SKM-1 (cell line): ENCODE measurements at regions not wholly inside any gene's neighbourhood (a gene's known extent, or its start where the extent isn't known, plus 50 kb on each side); places are given as distances from the start of the nearest gene placed in this dataset.
"Not testable (repeated sequence)": the region's sequence is repeated elsewhere in the genome, so short reads cannot be mapped to it uniquely, and the experiment has no call there.

Source experiments
- DNase-seq: peaks from one replicate; lab custom pipeline; 2025; ENCODE audit not compliant: unreplicated experiment; lab: John Stamatoyannopoulos, UW

DNA sequence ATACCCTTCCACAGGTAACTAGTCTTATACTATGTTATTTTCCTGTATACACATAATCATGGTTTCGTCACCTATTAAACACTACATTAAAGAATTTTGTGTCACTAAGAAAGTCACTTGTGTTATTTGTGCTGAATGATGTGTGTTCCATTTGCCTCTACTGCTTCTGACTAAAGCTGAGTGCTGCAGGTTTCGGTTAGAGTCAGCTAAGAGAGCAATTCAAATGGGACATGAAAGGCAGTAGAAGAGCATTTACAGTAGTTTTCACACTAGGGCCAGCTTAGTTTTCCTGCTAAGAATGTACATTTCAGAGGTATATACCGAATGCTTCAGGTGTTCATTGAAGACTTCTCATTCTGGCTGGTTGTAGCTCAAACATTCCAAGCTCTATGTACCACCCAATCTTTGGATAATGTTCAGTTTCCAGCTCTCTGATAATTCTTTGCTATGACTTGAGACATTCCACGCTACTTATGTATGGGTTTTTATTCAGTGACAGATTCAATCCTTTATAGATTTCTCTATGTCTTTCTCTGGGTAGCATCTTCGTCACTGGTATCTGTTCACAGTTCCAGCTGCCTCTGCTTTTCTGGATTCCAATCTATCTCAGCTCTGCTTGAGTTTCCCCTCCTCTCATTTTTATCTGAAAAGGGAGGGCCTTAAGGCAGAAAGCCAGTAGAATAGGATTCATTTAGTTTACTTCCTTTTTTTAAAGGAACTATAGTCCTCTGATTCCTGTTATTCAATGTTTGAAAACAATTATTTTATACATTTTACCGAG is 164.4 kb downstream of the CXXC4 start:
- DNase-seq, result no peak

DNA sequence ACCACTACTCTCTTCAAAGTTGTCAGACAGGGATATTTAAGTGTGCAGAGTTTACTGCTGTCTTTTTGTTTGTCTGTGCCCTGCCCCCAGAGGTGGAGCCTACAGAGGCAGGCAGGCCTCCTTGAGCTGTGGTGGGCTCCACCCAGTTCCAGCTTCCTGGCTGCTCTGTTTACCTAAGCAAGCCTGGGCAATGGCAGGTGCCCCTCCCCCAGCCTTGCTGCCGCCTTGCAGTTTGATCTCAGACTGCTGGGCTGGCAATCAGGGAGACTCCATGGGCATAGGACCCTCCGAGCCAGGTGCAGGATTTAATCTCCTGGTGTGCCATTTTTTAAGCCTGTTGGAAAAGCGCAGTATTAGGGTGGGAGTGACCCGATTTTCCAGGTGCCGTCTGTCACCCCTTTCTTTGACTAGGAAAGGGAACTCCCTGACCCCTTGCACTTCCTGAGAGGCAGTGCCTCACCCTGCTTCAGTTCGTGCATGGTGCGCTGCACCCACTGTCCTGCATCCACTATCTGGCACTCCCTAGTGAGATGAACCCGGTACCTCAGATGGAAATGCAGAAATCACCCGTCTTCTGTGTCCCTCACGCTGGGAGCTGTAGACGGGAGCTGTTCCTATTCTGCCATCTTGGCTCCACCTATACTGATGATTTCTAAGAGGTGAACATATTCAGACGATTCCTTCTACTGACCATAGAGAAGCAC is 167.6 kb downstream of the CXXC4 start:
- DNase-seq, result not testable (repeated sequence)

DNA sequence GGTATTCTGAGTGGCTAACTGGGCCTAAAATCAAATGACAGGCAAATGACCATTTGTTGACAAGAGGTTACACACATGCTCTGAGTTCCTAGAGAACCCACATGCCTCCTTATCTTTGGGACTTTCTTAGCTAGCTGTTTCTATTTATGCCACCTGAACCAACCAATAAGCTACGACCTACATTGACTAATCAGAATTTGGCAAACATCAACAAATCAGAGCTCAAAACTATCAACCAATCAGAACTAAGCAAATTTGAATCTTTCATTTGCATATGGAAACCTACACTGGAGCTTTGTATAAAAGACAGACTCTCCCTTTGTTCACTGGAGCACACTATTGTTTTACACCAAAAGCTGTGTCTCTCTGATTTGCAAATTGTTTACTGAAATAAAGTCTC is 192.0 kb downstream of the CXXC4 start:
- DNase-seq, result no peak

DNA sequence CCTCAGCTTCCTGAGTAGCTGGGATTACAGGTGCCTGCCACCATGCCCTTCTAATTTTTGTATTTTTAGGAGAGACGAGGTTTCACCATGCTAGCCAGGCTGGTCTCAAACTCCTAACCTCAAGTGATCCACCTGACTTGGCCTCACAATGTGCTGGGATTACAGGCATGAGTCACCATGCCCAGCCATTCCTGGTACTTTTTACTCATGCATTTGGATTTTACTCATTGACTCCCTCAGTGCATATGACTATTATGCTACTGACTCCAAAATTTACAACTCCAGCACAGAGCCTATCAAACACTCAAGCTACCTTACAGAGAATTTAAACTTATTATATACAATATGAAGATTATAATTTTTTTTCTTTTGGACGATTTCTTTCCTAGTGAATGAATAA is 199.9 kb downstream of the CXXC4 start:
- no peak for DNase-seq

DNA sequence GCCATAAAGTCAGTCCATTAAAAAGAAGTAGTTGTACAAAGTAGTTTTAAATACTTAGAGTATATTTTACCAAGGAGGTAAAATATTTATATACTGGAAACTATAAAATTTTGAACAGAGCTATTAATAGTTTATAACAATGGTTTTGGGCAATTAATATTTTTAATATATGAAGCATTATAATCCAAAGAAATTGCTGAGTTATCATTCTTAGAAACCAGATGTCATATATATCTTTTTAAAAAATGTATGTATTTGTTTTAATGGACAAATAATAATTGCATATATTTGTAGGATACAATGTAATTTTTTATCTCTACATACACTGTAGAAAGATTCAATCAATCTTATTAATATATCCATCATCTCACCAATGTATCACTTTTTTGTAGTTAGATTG is 207.8 kb downstream of the CXXC4 start:
- no peak for DNase-seq

DNA sequence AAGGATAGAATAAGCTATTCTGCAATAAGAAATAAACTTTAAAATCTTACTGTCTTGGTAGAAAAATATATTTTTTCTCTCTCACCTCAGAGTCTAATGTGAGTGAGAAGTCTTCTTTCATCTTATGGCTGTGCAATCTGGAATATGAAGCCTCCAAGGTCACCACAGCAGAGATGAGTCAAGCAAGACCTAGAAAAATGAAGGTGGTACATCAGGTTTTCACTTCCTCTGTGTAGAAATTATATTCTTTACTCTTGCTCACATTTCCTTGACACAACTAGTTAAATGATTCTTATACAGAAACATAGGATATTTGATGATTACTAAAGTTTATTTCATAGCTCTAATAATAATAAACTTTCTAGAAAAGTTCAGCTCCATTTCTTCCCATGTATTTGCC is 211.4 kb downstream of the CXXC4 start:
- no peak for DNase-seq

DNA sequence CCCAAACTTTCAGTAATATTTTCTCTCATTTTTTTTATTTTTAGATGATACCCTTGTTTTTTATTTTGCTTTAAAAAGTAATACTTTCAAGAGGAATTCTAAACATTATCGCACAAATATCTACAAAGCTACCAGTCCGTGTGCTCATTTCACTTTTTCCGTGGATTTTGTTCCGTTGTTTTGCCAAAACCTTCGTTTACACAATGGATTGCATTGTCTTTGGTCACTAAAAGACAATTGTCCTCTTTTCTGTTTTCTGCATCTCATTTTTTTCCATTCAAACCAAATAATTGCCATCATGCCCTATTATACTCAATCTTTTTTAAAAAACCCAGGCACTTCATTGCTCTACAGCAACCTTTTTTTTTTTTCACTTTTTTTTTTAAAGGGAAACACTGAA is 214.9 kb downstream of the CXXC4 start:
- DNase-seq, result no peak

DNA sequence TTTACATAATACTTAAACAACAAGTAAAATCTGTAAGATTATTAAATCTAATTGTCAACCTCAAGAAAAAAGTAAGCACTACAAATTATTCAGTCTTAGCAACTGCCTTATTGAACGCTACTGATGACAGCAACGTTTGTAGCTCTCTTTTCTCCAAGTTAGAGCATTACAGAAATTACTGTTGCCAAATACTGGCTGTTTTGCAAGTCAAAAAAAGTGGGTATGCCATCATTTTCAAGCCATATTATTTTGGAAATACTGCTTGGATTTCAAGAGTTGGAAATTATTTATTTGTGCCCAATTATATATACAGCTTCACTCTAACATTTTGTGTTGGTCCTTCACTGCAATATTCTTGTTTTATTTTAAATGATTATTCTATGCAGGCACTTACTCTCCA is 221.7 kb downstream of the CXXC4 start:
- DNase-seq, result no peak

DNA sequence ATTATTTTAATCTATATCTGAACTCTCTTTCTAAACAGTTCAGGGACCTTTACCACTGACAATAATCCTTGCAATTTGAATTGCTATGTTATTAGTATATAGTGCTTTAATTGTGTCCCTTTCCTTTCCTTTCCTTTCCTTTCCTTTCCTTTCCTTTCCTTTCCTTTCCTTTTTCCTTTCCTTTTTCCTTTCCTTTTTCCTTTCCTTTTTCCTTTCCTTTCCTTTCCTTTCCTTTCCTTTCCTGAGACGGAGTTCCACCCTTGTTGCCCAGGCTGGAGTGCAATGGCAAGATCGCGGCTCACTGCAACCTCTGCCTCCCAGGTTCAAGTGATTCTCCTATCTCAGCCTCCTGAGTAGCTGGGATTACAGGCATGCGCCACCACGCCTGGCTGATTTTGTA is 225.1 kb downstream of the CXXC4 start:
- not testable (repeated sequence) for DNase-seq

DNA sequence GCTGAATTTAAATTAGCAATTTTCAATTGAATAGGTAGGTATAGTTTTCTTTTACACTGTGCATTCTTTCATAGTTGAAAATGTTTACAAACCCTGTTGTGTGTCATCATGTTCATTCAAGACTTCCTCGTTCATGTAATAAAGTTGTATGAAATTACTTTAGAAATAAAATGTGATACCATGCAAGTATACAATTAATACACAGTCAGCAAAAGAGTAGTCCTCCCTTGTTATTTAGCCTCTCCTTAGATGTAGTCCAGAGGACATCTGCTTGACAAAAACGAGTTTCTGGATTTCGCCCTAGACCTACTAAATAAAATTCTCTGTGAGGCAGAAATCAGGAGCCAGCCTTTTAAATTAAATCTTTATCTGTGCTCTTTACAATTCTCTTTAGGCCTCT is 231.6 kb downstream of the CXXC4 start:
- no peak for DNase-seq

DNA sequence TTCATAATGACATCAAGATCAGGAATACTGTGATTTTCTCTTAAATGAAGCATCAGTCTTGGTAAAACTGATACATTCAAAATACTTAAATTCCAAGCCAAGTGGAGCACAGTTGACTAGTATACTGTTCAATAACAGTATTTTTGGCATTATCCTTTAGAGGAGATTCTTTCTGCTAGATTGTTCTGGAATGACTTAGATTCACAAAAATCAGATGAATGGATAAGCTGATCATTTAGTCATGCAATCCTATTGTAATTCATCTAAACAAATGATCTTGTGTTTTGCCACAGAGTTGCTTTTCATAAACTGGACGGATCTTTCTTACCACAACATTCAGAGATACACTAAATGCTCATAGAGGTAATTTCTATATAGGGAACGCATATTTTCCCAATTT is 232.0 kb downstream of the CXXC4 start:
- DNase-seq, result no peak

DNA sequence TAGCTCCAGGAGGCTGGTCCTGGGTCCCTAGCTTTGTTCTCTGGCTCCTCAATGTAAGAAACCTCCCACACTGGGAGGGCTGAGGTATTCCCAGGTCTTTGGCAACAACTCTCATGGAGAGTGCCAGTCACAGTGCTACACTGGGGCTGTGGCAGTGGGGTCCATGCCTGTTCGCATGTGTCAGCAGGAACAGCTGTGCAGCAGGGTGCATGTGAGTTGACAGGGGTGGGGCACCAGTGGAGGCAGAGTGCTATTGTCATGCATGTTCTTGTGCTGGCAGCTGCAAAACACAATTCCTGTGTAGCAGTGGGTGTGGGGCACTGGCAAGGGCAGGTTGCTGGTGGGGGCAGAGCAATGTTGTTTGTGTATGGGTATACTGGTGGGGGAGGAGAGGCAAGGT is 246.0 kb downstream of the CXXC4 start:
- DNase-seq, result no peak

DNA sequence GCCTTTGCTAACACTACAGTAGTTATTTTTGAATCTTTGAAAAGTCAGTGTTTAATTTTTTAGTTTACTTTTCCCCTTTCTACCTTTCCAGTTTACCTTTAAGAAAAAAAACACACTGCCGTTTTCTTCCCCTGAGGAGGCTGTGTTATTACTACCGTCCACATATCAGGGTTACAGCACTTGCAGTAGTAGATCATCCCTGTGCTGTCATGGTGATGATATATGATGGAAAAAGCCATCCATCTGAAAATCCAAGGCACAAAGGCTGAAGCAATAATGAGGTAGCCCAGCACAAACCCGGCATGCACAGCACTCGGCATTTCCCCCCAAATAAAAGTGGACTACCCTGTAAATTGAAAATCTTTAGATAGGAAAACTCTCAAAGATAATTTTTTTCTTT is 258.7 kb downstream of the CXXC4 start:
- DNase-seq, result no peak

DNA sequence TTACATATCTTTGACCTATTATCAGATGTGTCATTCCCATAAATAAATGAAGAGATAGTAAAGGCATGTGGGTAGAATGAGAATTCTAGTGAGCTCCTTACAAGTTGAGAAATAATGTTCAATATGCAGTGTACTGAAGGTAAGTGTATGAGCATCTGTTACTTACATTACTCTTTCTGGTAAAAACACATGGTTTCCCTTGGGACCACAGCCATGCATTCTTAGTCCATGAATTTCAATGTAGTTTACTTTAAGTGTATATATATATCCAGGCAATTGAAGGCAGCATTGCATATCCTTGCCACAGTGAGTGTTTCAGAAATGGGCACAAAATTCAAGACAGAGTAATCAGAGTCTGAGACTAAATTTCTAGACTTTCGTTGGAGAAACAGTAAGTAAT is 277.2 kb downstream of the CXXC4 start:
- no peak for DNase-seq

DNA sequence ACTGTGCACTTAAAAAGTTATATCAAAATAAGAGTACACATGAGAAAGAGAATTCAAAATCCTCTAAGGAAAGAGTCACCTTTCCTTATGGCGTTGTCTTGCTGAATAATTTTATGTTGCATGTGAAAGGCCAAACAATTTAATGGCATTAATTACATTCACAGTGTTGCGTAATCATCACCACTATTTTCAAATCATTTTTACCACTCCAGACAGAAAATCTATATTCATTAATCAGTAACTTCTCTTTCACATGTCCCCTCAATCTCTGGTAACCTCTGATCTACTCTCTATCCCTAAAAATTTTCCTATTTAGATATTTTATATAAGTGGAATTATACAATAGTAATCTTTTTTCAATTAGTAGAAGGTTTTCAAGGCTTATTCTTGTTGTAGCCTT is 283.0 kb downstream of the CXXC4 start:
- no peak for DNase-seq

DNA sequence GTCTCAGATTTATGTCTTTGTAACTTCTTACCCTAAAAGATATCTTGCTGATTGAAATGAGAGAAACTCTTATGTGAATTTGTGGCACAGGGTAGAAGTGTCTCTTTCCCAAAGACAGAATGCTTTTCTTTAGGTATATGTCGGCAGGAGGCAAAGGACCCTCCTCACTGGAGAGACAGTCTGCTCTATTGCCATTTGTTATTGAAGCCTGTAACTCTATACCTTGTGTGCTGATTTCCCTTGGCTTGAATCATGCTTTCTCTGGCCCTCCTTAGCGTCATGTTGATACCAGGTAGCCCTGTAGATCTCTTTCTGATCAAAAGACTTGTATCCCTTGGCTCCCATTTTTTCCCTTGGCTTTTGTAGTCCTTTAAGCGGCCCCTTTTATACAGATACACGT is 284.3 kb downstream of the CXXC4 start:
- DNase-seq, result no peak

DNA sequence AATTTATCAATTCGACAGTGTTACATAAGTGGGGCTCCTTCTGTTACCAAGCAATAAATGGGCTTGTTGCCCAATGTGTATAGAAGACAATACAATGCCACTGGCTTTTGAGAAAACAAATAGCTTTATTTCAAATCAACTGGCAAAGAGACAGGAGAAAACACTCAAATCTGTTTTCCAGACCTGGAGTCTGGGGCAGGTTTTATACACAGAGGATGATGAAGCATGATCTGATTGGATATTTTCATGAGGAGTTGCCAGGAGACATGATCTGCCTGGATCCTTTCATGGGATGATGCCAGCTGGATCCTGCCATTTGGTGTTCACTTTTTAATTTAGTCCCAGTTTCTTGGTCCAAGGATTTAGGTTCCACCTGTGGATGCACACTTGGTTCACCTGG is 287.9 kb downstream of the CXXC4 start:
- no peak for DNase-seq

DNA sequence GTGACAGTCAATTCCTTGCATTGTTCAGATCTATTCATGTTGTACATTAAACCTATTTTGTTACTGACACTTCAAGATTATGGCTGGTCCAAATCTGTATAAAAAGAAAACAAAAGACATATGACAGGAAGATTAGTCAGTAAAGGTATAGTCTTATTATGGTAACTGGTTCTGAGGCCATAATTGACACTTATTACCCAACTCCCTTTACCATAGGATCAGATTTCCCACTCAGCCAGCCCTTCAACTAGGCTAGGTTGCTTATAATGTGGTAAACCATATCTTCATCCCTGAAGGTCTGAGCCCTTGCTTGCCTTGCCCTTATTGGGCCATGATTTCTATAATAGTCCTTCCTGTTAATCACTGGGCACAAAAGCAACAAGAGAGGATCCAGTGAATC is 289.6 kb downstream of the CXXC4 start:
- DNase-seq, result no peak

DNA sequence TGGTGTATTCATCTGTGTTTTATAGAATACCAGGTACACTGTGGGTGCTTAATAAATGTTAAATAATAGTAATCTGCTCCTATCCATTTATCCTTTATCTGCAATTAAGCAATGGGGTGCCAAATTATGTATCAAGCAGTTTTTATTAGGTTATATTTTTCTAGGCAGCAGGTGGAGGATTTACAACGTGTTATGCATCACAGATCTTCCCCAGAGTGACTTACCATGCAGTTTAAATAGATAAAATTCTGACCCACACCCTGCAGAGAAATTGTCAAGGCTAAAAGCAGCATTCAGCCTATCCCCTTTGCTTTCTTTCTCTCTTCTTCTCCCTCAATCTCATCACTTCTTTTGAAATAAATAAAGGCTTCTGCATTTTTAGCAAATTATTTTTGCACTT is 306.4 kb downstream of the CXXC4 start:
- no peak for DNase-seq

DNA sequence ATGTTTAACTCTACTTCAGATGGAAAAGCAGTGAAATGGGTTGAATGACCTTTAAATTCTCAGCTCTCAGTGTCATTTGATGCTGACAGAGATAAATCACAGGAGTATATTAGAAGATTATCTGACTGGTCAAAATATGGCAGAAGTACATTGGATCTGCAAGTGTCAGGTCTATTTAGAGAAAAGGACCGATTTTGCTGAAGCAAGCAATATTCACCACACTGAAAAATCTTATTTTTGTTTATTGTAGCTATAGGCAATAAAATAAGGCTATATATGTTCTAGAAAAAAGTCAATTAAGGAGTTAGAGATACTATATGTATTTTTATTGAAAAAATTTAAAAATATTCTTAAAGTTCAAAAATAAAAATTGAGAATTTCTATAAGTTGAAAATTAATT is 325.3 kb downstream of the CXXC4 start:
- DNase-seq, result no peak

DNA sequence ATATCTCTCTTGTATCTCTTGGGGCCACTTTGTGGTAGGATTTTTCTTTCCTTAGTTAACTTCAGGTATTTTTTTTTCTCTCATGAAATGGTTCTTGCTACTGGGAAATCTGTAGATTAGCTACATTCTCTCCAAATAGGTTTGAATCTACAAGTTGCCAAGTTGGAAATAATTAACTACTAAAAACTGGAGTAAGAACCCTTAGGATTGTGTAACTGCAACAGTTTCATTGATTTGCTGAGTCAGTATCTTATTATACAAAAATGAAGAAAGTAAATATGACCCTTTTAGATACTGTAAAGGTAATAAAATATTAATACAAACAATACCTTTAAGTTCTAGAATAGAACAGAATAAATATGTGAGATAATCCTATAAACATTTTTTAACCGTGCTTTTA is 327.9 kb downstream of the CXXC4 start:
- no peak for DNase-seq

DNA sequence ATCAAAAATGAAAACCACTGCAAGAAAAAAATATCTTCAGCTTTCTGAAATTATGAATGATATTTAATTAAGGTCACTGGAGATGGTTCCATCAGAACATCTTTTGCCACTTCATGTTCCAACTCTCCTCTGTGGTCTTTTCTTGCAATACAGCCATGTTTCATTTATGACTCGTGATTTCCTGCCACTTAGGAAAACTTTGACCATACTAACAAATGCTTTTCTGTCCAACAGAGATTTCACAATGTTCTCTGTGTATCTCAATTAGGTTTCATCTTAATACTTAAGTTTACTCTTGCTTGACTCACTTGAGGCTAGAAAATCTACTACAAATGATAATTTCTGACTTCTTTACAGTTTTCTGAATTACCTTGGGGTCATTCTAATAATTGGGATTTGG is 330.9 kb downstream of the CXXC4 start:
- no peak for DNase-seq

DNA sequence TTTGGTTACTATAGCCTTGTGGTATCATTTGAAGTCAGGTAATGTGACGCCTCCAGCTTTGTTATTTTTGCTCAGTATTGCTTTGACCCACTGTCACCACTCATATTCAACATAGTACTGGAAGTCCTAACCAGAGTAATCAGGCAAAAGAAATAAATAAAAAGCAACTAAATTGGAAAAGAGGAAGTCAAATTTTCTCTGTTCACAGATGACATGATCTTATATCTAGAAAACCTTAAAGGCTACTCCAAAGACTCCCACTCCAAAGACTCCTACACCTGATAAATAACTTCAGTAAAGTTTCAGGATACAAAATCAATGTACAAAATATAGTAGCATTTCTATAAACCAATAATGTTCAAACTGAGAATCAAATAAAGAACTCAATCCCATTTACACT is 348.6 kb downstream of the CXXC4 start:
- DNase-seq, result no peak
